SK-N-SH (cell line): ENCODE measurements at regions not wholly inside any gene's neighbourhood (a gene's known extent, or its start where the extent isn't known, plus 50 kb on each side); places are given as distances from the start of the nearest gene placed in this dataset.
A peak's percentile ranks its signal among the peaks of the same experiment; 100 is the strongest.

Experiments
- CTCF ChIA-PET: fragments of 300-600, 350-600 bp; formaldehyde crosslinking; extraction: SDS; loops from one replicate; lab custom pipeline; 2021; lab: Yijun Ruan, JAX
- POLR2A ChIA-PET: fragments of 350-600 bp; sonication (Branson Sonifier 250); formaldehyde crosslinking; extraction: SDS; loops from one replicate; lab custom pipeline; 2020; ENCODE audit warnings: antibody characterized with exemption, inconsistent platforms; lab: Yijun Ruan, JAX
- DNase-seq: peaks from one replicate; pipeline ENCODE4 v3.0.0; 2012
- H2AFZ ChIP-seq: fragments of 200-600 bp; sonication (generic); 2 replicates; pipeline ENCODE4 v1.8.1; 2016; ENCODE audit warnings: antibody characterized with exemption, mild to moderate bottlenecking, low read depth
- H3F3A ChIP-seq: fragments of 200-600 bp; sonication (generic); replicated peaks from 2 replicates; pipeline ENCODE3; 2016; ENCODE audit warnings: antibody characterized with exemption, mild to moderate bottlenecking; ENCODE audit not compliant: insufficient read depth
- H3K27ac ChIP-seq, 2 experiments: fragments of 200-500 bp in 1 of 2; fragments of 200-600 bp in 1 of 2; sonication (Bioruptor generic) in 1 of 2; sonication (generic), shearing (Covaris generic) in 1 of 2; 2 replicates each; pipeline versions ENCODE4 v1.5.1 to v1.6.1; 2014 to 2016; ENCODE audit warnings: low read depth in 2 of 2, inconsistent platforms in 1 of 2, low read length in 1 of 2, mild to moderate bottlenecking in 1 of 2, mixed read lengths in 1 of 2
- H3K27me3 ChIP-seq: fragments of 200-600 bp; sonication (generic), shearing (Covaris generic); 2 replicates; pipeline ENCODE4 v1.6.1; 2016; ENCODE audit warnings: mixed run types; ENCODE audit not compliant: insufficient read depth
- H3K36me3 ChIP-seq, 2 experiments: fragments of 200-500 bp in 1 of 2; fragments of 200-600 bp in 1 of 2; sonication (Bioruptor generic) in 1 of 2; sonication (generic) in 1 of 2; replicated peaks in 1 of 2; 2 replicates each; pipeline versions ENCODE3 to v1.5.1; 2014 to 2016; ENCODE audit warnings: low read length in 1 of 2, mild to moderate bottlenecking in 1 of 2; ENCODE audit not compliant: insufficient read depth in 2 of 2, control insufficient read depth in 1 of 2
- H3K4me1 ChIP-seq, 2 experiments: fragments of 200-500 bp in 1 of 2; fragments of 200-600 bp in 1 of 2; sonication (Bioruptor generic) in 1 of 2; sonication (generic), shearing (Covaris generic) in 1 of 2; 2 replicates each; pipeline versions ENCODE4 v1.5.1 to v1.6.1; 2014 to 2016; ENCODE audit warnings: low read depth in 1 of 2, low read length in 1 of 2, mixed run types in 1 of 2; ENCODE audit not compliant: insufficient read depth in 2 of 2, control insufficient read depth in 1 of 2
- H3K4me2 ChIP-seq: fragments of 200-600 bp; sonication (generic), shearing (Covaris generic); 2 replicates; pipeline ENCODE4 v1.6.1; 2017; ENCODE audit warnings: mixed run types
- H3K4me3 ChIP-seq, 2 experiments: fragments of 200-500 bp in 1 of 2; fragments of 200-600 bp in 1 of 2; sonication (Bioruptor generic) in 1 of 2; sonication (generic), shearing (Covaris generic) in 1 of 2; 2 replicates each; pipeline versions ENCODE4 v1.5.1 to v1.8.1; 2014 to 2016; ENCODE audit warnings: low read depth in 2 of 2, inconsistent platforms in 1 of 2, low read length in 1 of 2, mild to moderate bottlenecking in 1 of 2, mixed read lengths in 1 of 2, moderate library complexity in 1 of 2
- H3K79me2 ChIP-seq: fragments of 200-600 bp; sonication (generic); 2 replicates; pipeline ENCODE4 v1.8.1; 2017; ENCODE audit warnings: mild to moderate bottlenecking; ENCODE audit not compliant: insufficient read depth
- H3K9ac ChIP-seq: fragments of 200-600 bp; sonication (generic); 2 replicates; pipeline ENCODE4 v1.6.1; 2017; ENCODE audit warnings: mixed run types
- H3K9me2 ChIP-seq: fragments of 200-600 bp; sonication (generic); 2 replicates; pipeline ENCODE4 v1.6.1; 2017; ENCODE audit warnings: mixed run types
- H3K9me3 ChIP-seq: fragments of 200-600 bp; sonication (generic); 2 replicates; pipeline ENCODE4 v1.6.1; 2017; ENCODE audit warnings: mixed run types, mild to moderate bottlenecking, moderate library complexity
- H4K20me1 ChIP-seq: fragments of 200-600 bp; sonication (generic); 2 replicates; pipeline ENCODE4 v1.6.1; 2017; ENCODE audit warnings: mild to moderate bottlenecking, mixed run types; ENCODE audit not compliant: insufficient read depth
- ELF1 ChIP-seq: IDR thresholded peaks from 2 replicates; pipeline ENCODE4 v1.4.0; 2012
- EP300 ChIP-seq, 2 experiments: IDR thresholded peaks; 2 replicates each; pipeline versions ENCODE4 v1.4.0 to v1.6.1; 2012; ENCODE audit warnings: borderline replicate concordance in 1 of 2, low read depth in 1 of 2, low read length in 1 of 2
- FOSL2 ChIP-seq: IDR thresholded peaks from 2 replicates; pipeline ENCODE4 v1.4.0; 2012; ENCODE audit warnings: low read depth, mild to moderate bottlenecking, moderate library complexity, borderline replicate concordance
- FOXJ3 ChIP-seq: sonication (generic); formaldehyde crosslinking; IDR thresholded peaks from 2 replicates; pipeline ENCODE4 v1.5.1; 2020; ENCODE audit warnings: mild to moderate bottlenecking, missing genetic modification reagents
- FOXM1 ChIP-seq: IDR thresholded peaks from 2 replicates; pipeline ENCODE4 v1.4.0; 2012; ENCODE audit warnings: low read depth, mild to moderate bottlenecking
- GATA2 ChIP-seq: sonication (generic); formaldehyde crosslinking; IDR thresholded peaks from 2 replicates; pipeline ENCODE4 v1.5.0; 2020; ENCODE audit warnings: mild to moderate bottlenecking, missing genetic modification reagents
- JUND ChIP-seq: IDR thresholded peaks from 2 replicates; pipeline ENCODE4 v1.4.0; 2012
- MXI1 ChIP-seq: IDR thresholded peaks from 2 replicates; pipeline ENCODE4 v1.6.1; 2012; ENCODE audit warnings: mild to moderate bottlenecking, low read depth, low read length, improper control_type of control experiment
- NFIC ChIP-seq: IDR thresholded peaks from 2 replicates; pipeline ENCODE4 v1.4.0; 2012; ENCODE audit warnings: borderline replicate concordance
- NRF1 ChIP-seq: IDR thresholded peaks from 2 replicates; pipeline ENCODE4 v1.6.1; 2012; ENCODE audit warnings: low read depth, mild to moderate bottlenecking, low read length
- POLR2AphosphoS5 ChIP-seq: IDR thresholded peaks from 2 replicates; pipeline ENCODE4 v1.6.1; 2012; ENCODE audit warnings: low read depth, low read length
- RAD21 ChIP-seq: IDR thresholded peaks from 2 replicates; pipeline ENCODE4 v1.6.1; 2012; ENCODE audit warnings: mild to moderate bottlenecking, low read length
- RFX5 ChIP-seq: IDR thresholded peaks from 2 replicates; pipeline ENCODE4 v1.6.1; 2012; ENCODE audit warnings: mild to moderate bottlenecking, improper control_type of control experiment, low read length
- RXRA ChIP-seq: IDR thresholded peaks from 2 replicates; pipeline ENCODE4 v1.4.0; 2012; ENCODE audit warnings: low read depth, mild to moderate bottlenecking, borderline replicate concordance
- TCF12 ChIP-seq: IDR thresholded peaks from 2 replicates; pipeline ENCODE4 v1.4.0; 2012
- TEAD4 ChIP-seq: IDR thresholded peaks from 2 replicates; pipeline ENCODE4 v1.4.0; 2012; ENCODE audit warnings: mild to moderate bottlenecking, borderline replicate concordance; ENCODE audit not compliant: insufficient read depth
- YY1 ChIP-seq: IDR thresholded peaks from 2 replicates; pipeline ENCODE4 v1.4.0; 2012; ENCODE audit warnings: low read depth, mild to moderate bottlenecking
- WGBS: methylation state at CpG from one replicate; pipeline ENCODE4 v1.1.6; 2017; ENCODE audit warnings: low lambda C conversion rate; 5-methylcytosine and 5-hydroxymethylcytosine counted together
- TF ChIP-seq, protein P1 (sequence below): IDR thresholded peaks from 2 replicates; pipeline ENCODE4 v1.4.0; 2012; ENCODE audit warnings: low read depth
- TF ChIP-seq, protein P2 (sequence below): fragments of 150-350 bp; IDR thresholded peaks from 2 replicates; pipeline ENCODE4 v1.6.1; 2016; ENCODE audit warnings: mild to moderate bottlenecking, low read depth, low read length
- TF ChIP-seq, protein P3 (sequence below): IDR thresholded peaks from 2 replicates; pipeline ENCODE4 v1.4.0; 2012; ENCODE audit warnings: low read depth, borderline replicate concordance

DNA sequence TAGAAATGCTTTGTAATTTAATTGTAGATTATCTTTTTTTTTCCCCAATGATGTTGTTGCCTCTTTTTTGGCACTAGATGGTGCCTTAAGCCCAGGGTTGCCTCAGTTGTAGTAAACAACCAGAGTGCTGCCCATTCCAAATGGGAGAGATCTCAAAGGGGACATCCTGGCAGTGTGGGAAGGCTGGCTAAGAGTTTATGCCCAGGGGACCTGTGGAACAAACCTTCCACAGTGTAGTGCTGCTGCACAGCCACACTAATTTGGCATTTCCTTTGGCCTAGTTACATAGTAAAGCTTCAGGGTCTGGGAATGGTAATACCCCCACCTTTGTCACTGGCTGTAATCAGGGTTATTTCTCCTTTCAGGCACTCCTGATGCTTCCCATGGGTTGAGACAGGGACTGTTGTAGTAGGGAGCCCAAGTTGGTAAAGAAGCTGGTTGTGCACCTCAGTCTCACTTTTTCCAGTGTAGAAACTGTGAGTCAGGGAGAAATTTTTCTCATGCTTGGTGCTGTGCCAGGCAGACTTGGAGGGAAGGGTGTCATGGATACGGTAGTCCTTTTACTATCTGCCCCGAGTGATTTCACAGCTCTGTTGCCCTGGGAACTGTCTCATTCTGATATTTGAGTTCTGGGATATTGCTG lies 177.8 kb upstream of the ECI2 start (continued):
- TF ChIP-seq, protein P1, sequence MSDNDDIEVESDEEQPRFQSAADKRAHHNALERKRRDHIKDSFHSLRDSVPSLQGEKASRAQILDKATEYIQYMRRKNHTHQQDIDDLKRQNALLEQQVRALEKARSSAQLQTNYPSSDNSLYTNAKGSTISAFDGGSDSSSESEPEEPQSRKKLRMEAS: no peak; the same call in 1 of the 2 replicates
- TF ChIP-seq EP300 (IDR thresholded peaks at IDR 0.05; ENCODE audit: borderline replicate concordance in 1 of 2, low read depth in 1 of 2, low read length in 1 of 2) (no peak), TCF12 (peak; percentile 5; the same call in 1 of the 2 replicates), NFIC (peak; percentile 66)
- TF ChIP-seq, all 33 proteins: peak for 6

DNA sequence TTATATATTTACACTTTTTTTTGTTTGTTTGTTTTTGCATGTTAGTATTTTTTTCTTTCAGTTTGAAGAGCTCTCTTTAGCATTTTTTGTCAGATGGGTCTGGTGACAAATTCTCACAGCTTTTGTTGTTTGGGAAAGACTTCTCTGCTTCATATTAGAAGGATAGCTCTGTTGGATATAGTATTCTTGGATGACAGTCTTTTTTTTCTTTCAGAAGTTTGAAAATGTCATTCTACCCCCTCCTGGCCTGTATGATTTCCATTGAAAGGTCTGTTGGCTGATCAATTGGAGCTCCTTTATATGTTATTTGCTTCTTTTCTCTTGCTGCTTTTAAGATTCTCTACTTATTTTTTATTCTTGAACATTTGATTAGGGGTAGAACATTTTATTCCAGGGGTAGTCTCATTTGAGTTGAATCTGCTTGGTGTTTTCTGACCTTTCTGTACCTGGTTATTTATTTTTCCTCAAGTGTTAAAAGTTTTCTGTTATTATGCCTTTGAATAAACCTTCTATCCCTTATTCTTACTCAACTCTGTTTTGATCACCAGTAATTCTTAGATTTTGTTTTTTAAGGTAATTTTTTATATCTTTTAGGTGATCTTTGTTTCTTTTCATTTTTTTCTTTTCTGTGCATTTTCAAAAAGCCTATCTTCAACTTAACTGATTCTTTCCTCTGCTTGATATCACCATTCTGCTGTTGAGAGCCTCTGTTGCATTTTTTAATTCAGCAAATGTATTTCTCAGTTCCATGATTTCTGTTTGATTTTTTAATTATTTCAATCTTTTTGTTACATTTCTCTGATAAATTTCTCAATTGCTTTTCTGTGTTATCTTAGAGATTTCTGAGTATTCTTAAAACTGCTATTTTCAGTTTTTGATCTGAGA lies 176.8 kb upstream of the ECI2 start:
- ChIA-PET POLR2A (no interaction called here), CTCF (no interaction called here)
- H3K79me2 ChIP-seq: no peaks in the 10 kb centered on the region
- H3K27me3 ChIP-seq: no peaks in the 10 kb centered on the region
- H3F3A ChIP-seq: peaks cover 3% of the 10 kb centered on the region
- no peak overlapping the region for H3K27ac ChIP-seq
- no peaks in the 10 kb centered on the region for H3K9me2 ChIP-seq
- no peak overlapping the region for H3K4me2 ChIP-seq
- no peaks in the 10 kb centered on the region for H3K36me3 ChIP-seq
- no peaks in the 10 kb centered on the region for H4K20me1 ChIP-seq
- H3K4me3 ChIP-seq: no peak overlapping the region
- TF ChIP-seq RXRA: no peak
- H3K9ac ChIP-seq: no peak overlapping the region
- no peak overlapping the region for H2AFZ ChIP-seq
- H3K4me1 ChIP-seq: peaks cover 4 to 9% of the 10 kb centered on the region in 2 experiments; a peak in 2 of 4 replicates
- DNase-seq: no peak
- peaks cover 7% of the 10 kb centered on the region; the same call in 1 of the 2 replicates for H3K9me3 ChIP-seq

DNA sequence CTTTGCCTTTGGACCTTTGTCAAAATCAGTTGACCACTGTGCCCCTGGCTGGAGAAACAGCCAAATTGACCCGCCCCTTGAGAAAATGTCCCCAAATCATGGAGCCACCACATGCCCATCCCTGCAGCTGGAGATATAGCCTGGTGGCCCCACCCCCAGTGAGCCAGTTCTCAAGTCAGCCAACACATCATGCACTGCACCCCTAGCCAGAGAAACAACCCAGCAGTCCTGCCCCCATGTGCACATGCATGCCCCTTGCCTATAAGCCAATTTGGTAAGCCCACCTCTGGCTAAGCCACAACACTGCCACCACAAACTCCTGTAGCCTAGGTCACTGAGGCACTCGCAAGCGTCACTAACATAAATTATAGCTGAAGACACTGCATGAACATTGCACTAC lies 174.2 kb upstream of the ECI2 start:
- H3K9me3 ChIP-seq: peaks cover 7% of the 10 kb centered on the region; the same call in 1 of the 2 replicates
- H3K4me2 ChIP-seq: no peak overlapping the region
- ChIA-PET CTCF (no interaction called here), POLR2A (no interaction called here)
- peaks cover 3% of the 10 kb centered on the region for H3F3A ChIP-seq
- no peak overlapping the region for H3K9ac ChIP-seq
- no peaks in the 10 kb centered on the region for H3K27me3 ChIP-seq
- H3K79me2 ChIP-seq: no peaks in the 10 kb centered on the region
- DNase-seq: no peak
- no peak overlapping the region for H3K27ac ChIP-seq
- H3K9me2 ChIP-seq: no peaks in the 10 kb centered on the region
- H2AFZ ChIP-seq: no peak overlapping the region
- no peaks in the 10 kb centered on the region for H3K4me1 ChIP-seq
- 30% methylated on average over 3 of the region's 3 CpGs for WGBS
- H3K36me3 ChIP-seq: no peaks in the 10 kb centered on the region
- TF ChIP-seq TCF12 (no peak), MXI1 (no peak), EP300 (IDR thresholded peaks at IDR 0.05; ENCODE audit: borderline replicate concordance in 1 of 2, low read depth in 1 of 2, low read length in 1 of 2) (no peak), ELF1 (no peak), YY1 (no peak)
- TF ChIP-seq, all 33 proteins: peak for 0
- H4K20me1 ChIP-seq: no peaks in the 10 kb centered on the region
- no peak overlapping the region for H3K4me3 ChIP-seq

DNA sequence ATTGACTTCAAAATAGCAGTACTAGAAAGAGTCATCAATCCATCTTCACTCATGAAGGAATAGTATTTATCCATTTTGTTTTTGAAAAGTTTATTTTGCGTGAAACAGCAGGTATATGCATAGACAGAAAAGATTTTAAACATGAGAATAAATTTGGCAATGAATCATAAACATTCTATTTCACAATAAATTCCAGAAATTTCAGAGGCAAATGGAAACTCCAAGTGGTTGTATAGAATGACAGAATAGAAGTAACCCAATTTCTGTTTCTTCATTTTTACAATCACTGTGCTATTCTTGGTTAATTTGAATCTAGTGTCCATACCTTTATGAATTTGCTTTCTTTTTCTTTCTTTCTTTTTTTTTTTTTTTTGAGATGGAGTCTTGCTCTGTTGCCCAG lies 173.0 kb upstream of the ECI2 start:
- no peaks in the 10 kb centered on the region for H3K9me2 ChIP-seq
- H3F3A ChIP-seq: no peaks in the 10 kb centered on the region
- no peaks in the 10 kb centered on the region for H3K27me3 ChIP-seq
- no peaks in the 10 kb centered on the region for H3K36me3 ChIP-seq
- no peak overlapping the region for H3K9ac ChIP-seq
- 25% methylated on average over 1 of the region's 1 CpG for WGBS
- no peak overlapping the region for H3K27ac ChIP-seq
- no peak overlapping the region for H2AFZ ChIP-seq
- peaks cover 7% of the 10 kb centered on the region; the same call in 1 of the 2 replicates for H3K9me3 ChIP-seq
- no peaks in the 10 kb centered on the region for H3K4me1 ChIP-seq
- ChIA-PET POLR2A (no interaction called here), CTCF (no interaction called here)
- H3K4me3 ChIP-seq: no peak overlapping the region
- H3K4me2 ChIP-seq: no peak overlapping the region
- no peaks in the 10 kb centered on the region for H4K20me1 ChIP-seq
- DNase-seq: no peak
- no peaks in the 10 kb centered on the region for H3K79me2 ChIP-seq
- TF ChIP-seq FOSL2: no peak
- no peak for TF ChIP-seq FOXJ3 (CRISPR knock-in tag)
- TF ChIP-seq, protein P2, sequence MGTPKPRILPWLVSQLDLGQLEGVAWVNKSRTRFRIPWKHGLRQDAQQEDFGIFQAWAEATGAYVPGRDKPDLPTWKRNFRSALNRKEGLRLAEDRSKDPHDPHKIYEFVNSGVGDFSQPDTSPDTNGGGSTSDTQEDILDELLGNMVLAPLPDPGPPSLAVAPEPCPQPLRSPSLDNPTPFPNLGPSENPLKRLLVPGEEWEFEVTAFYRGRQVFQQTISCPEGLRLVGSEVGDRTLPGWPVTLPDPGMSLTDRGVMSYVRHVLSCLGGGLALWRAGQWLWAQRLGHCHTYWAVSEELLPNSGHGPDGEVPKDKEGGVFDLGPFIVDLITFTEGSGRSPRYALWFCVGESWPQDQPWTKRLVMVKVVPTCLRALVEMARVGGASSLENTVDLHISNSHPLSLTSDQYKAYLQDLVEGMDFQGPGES: no peak
- TF ChIP-seq POLR2AphosphoS5: no peak
- no peak for TF ChIP-seq RAD21
- no peak for TF ChIP-seq RFX5
- TF ChIP-seq GATA2 (CRISPR knock-in tag): no peak
- TF ChIP-seq FOXM1: no peak
- TF ChIP-seq, protein P3, sequence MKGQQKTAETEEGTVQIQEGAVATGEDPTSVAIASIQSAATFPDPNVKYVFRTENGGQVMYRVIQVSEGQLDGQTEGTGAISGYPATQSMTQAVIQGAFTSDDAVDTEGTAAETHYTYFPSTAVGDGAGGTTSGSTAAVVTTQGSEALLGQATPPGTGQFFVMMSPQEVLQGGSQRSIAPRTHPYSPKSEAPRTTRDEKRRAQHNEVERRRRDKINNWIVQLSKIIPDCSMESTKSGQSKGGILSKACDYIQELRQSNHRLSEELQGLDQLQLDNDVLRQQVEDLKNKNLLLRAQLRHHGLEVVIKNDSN: no peak
- TF ChIP-seq JUND: no peak
- TF ChIP-seq TEAD4: no peak
- TF ChIP-seq NRF1: no peak
